ENCODE measurements at regions not wholly inside any gene's neighbourhood (a gene's known extent, or its start where the extent isn't known, plus 50 kb on each side); places are given as distances from the start of the nearest gene placed in this dataset.
"Not testable (repeated sequence)": the region's sequence is repeated elsewhere in the genome, so short reads cannot be mapped to it uniquely, and the experiment has no call there.

DNA sequence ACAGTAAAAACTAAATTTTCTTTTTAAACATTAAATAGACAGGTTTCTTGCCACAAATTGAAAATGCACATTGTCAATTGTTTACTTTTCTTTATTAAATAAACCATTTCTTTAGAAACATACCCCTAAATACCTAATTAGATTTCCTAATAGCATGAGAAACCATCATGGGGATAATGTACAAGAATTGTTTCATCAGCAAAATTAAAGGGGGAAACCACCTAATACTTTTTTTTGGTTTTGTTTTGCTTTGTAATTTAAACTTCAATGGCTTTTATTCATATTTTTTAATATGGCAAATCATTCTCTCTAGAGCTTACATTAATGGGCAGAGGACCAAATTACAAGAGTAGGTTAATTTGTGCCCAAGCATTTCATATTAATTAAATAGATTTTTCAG, 987.9 kb downstream of the EPHA7 start:
- H3K27ac Mint-ChIP-seq = no peak overlapping the region
- H3K4me1 Mint-ChIP-seq = no peaks in the 10 kb centered on the region
- no peak overlapping the region for H3K4me3 Mint-ChIP-seq
- H3K9me3 Mint-ChIP-seq = peaks cover 6% of the 10 kb centered on the region
- H3K27me3 Mint-ChIP-seq = no peaks in the 10 kb centered on the region
- no peak for ATAC-seq (replicated peaks)
- no peaks in the 10 kb centered on the region for H3K36me3 Mint-ChIP-seq (ENCODE audit: low read depth)

DNA sequence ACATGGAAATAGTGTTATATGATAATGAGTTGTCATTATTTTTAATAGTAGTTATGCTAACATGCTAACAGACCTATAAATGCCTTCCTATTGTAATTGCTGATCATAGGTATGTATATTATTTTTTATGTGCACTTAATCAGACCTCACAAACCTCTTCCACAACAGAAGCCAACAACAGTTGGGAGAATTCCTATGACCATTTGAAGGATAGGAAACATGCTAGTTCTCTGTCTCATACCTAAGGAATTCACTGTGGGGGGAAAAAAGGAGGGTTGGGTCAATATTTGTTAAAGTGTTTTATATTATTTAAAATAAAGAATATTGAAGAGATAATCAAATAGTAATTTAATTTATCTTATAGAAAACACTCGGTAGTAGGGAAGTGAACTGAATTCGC, 990.9 kb downstream of the EPHA7 start:
- H3K4me1 Mint-ChIP-seq = no peaks in the 10 kb centered on the region

DNA sequence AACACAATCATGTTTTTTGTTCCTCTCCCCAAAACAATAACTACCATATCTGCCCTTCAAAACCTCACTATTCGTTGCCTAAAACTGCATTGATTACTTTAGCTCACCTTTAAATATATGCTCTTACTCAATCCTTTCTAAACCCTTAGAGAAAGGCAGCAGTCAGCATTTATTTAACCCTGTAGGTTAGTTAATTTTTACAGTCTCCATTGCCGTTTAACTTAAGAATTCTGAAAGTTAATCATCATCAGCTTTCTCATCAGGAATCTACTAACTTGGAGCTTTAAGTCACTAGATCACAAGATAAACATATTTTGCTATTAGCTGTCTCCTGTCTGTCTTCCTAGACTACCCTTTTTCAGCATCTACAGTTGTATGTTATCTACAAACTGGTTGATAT, 991.9 kb downstream of the EPHA7 start:
- H3K27ac Mint-ChIP-seq = no peak overlapping the region
- ATAC-seq (replicated peaks) = no peak
- H3K4me3 Mint-ChIP-seq = no peak overlapping the region

More for the DNA sequence above, 990.9 kb downstream of the EPHA7 start:
- no peak for ATAC-seq (replicated peaks)
- Mint-ChIP-seq H3K27me3 (no peaks in the 10 kb centered on the region), H3K9me3 (peaks cover 6% of the 10 kb centered on the region), H3K36me3 (ENCODE audit: low read depth) (no peaks in the 10 kb centered on the region), H3K27ac (no peak overlapping the region), H3K4me3 (no peak overlapping the region)

DNA sequence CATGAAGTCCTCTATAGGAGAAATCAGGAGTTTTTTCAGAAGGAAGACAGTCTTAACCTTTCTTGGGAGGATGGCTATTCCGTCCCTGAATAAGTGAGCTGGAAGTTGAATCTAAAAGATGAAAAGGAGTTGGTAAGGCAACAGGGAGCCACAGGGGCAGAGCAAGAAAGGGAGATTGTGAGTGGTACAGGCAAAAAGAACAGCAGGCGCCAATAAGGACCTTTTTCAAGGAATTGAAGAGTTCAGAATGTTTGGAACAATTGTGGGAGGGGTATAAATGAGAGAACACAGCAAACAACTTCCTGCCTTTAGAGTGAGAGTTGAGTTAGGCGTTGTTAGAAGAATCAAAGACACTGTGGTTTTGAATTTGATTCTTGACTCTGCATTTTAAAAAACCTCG, 1003.7 kb downstream of the EPHA7 start:
- Mint-ChIP-seq H3K36me3 (ENCODE audit: low read depth) (no peaks in the 10 kb centered on the region), H3K4me3 (no peak overlapping the region), H3K27me3 (no peaks in the 10 kb centered on the region), H3K27ac (no peak overlapping the region), H3K9me3 (peaks cover 4% of the 10 kb centered on the region), H3K4me1 (no peaks in the 10 kb centered on the region)
- no peak for ATAC-seq (replicated peaks)

More for the DNA sequence above, 991.9 kb downstream of the EPHA7 start:
- no peaks in the 10 kb centered on the region for H3K27me3 Mint-ChIP-seq
- no peaks in the 10 kb centered on the region for H3K4me1 Mint-ChIP-seq
- H3K36me3 Mint-ChIP-seq (ENCODE audit: low read depth) = no peaks in the 10 kb centered on the region
- peaks cover 6% of the 10 kb centered on the region for H3K9me3 Mint-ChIP-seq

DNA sequence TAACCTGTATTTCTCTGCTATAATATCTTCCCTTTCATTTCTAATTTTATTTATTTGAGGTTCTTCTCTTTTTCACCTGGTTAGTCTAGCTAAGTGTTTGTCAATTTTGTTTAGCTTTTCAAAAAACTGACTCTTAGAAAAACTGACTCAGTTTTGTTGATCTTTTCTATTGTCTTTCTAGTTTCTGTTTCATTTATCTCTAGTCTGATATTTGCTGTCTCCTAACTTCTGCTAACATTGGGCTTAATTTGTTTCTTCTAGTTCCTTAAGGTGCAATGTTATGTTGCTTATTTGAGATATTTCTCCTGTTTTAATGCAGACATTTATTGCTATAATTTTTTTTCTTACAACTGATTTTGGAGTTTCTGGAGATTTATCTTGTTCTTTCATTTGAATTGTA, 1011.0 kb downstream of the EPHA7 start:
- ATAC-seq (replicated peaks) = no peak
- H3K9me3 Mint-ChIP-seq = peaks cover 9% of the 10 kb centered on the region
- no peaks in the 10 kb centered on the region for H3K27me3 Mint-ChIP-seq
- no peak overlapping the region for H3K4me3 Mint-ChIP-seq
- H3K4me1 Mint-ChIP-seq = no peaks in the 10 kb centered on the region
- no peaks in the 10 kb centered on the region for H3K36me3 Mint-ChIP-seq (ENCODE audit: low read depth)
- no peak overlapping the region for H3K27ac Mint-ChIP-seq

DNA sequence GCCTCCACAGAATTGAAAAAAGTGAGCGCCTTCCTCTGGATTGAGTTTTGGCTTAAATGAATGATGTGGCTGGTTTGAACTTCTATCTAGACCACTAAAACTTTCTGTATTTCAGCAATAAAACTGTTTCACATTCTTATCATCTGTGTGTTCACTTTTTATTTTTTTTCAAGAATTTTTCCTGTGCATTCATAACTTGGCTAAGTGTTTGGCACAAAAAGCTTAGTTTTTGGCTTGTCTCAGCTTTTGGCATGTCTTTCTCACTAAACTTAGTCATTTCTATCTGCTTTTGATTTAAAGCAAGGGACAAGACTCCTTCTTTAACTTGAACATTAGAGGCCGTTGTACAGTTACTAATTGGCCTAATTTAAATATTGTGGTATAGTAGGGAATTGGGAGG, 1015.1 kb downstream of the EPHA7 start:
- H3K4me1 Mint-ChIP-seq = no peaks in the 10 kb centered on the region
- H3K4me3 Mint-ChIP-seq = no peak overlapping the region
- ATAC-seq (replicated peaks) = no peak
- H3K27ac Mint-ChIP-seq = no peak overlapping the region
- no peaks in the 10 kb centered on the region for H3K36me3 Mint-ChIP-seq (ENCODE audit: low read depth)
- H3K9me3 Mint-ChIP-seq = peaks cover 13% of the 10 kb centered on the region
- no peaks in the 10 kb centered on the region for H3K27me3 Mint-ChIP-seq

DNA sequence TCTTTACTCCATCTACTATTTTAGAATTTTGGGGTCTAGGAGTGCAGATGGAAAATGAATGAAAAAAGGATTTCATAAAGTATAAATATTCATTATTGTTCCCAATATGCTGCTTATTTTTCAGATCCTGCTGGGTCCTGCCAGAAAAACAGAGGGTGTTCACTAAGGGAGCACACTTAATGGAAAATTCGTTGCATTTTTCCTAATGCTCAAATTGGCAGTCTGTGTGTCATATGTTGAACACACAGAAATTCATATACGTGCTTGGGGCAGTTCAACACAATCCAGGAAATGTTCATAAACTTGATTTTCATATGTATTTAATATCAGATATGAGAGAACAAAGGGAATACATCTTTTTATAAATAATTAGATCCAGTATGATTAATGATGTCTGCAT, 1019.4 kb downstream of the EPHA7 start:
- Mint-ChIP-seq H3K27ac (no peak overlapping the region), H3K27me3 (no peaks in the 10 kb centered on the region), H3K4me1 (no peaks in the 10 kb centered on the region), H3K36me3 (ENCODE audit: low read depth) (no peaks in the 10 kb centered on the region), H3K9me3 (peaks cover 4% of the 10 kb centered on the region), H3K4me3 (no peak overlapping the region)
- ATAC-seq (replicated peaks) = no peak

DNA sequence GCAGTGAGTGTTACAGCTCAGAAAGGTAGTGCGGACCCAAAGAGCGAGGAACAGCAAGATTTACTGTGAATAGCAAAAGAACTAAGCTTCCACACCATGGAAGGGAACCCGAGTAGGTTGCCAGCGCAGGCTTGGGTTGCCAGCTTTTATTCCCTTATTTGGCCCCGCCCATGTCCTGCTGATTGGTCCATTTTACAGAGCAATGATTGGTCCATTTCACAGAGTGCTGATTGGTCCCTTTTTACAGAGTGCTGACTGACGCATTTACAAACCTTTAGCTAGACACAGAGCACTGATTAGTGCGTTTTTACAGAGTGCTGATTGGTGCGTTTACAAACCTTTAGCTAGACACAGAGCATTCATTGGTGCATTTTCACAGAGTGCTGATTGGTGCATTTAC, 1030.7 kb downstream of the EPHA7 start:
- not testable (repeated sequence) for H3K9me3 Mint-ChIP-seq; H3K27me3 Mint-ChIP-seq; H3K4me3 Mint-ChIP-seq; ATAC-seq (replicated peaks); H3K4me1 Mint-ChIP-seq; H3K36me3 Mint-ChIP-seq (ENCODE audit: low read depth); H3K27ac Mint-ChIP-seq

DNA sequence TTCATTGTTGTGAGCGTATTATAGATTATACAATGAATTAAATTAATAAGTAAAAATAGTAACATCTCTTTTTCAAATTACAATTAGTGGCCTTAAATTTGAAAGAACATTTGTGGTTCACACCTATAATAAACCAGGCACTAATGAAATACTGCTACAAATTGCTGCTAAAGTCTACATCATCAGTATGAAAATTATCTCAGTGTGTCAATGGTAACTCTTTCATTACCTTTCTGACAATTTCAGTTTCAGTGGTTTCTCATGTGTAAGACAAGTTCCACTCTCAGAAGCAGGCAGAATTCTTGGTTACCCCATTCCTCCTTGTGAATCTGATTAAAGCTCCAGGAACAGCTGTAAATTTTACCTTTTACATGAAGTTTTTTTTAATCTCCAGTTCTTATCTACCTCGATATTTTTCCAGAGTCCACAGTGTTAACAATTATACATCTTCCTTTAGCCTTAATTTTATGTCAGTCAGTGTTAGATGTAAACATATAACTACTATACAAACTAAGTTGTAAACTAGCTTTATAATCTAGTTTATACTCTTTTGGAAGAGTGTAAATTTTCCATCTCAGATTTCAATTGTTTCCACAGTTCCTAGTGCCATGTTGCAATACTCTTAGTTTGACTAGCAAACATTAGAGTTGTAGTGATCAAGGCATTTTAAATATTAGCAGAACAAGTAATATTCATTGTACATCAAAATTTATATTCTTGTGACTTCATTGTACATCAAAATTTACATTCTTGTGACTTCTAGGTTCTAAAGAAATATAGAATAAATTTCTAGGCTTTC, 1038.4 kb downstream of the EPHA7 start:
- no peak overlapping the region for H3K4me3 Mint-ChIP-seq
- H3K27me3 Mint-ChIP-seq = no peaks in the 10 kb centered on the region
- ATAC-seq (replicated peaks) = no peak
- no peak overlapping the region for H3K27ac Mint-ChIP-seq
- no peaks in the 10 kb centered on the region for H3K36me3 Mint-ChIP-seq (ENCODE audit: low read depth)
- H3K9me3 Mint-ChIP-seq = peaks cover 4% of the 10 kb centered on the region
- no peaks in the 10 kb centered on the region for H3K4me1 Mint-ChIP-seq

DNA sequence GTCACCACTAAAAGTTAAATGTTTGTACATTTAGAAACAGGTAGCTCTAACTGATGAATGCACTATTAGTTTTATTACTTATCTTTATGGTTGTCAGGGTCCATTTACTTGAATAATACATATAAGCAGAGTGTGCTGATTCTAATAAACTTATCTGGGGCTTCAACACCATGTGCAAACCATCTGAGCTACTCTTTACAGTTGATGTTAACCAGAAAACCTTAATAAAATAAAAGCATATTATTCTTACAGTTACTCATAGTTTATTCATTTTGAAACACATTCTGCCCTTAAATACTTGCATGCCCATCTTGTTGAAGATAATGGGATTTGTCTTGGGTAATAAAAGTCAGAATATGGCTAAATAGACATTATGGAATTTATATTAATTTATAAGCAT, 1042.2 kb downstream of the EPHA7 start:
- Mint-ChIP-seq H3K27me3 (no peaks in the 10 kb centered on the region), H3K9me3 (peaks cover 11% of the 10 kb centered on the region), H3K36me3 (ENCODE audit: low read depth) (no peaks in the 10 kb centered on the region), H3K4me1 (no peaks in the 10 kb centered on the region), H3K27ac (no peak overlapping the region), H3K4me3 (no peak overlapping the region)
- no peak for ATAC-seq (replicated peaks)

DNA sequence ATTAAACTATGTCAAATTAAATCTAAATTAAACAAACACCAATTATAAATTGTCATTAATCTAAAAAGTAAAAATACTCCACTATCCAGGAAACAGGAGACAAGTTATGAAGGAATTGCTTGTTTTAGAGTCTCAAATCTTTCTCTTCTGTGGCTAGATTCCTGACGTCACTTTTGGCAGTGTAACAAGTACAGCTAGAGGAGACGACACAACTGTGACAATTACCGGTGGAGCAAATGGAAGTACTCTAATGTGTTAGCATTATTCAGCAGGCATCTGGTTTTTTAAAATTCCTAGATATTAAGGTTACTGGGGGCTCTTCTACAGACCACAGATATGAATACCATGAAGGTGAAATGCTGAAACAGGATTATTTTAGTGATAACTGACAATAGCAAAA, 1042.7 kb downstream of the EPHA7 start:
- Mint-ChIP-seq H3K4me1 (no peaks in the 10 kb centered on the region), H3K36me3 (ENCODE audit: low read depth) (no peaks in the 10 kb centered on the region), H3K9me3 (peaks cover 13% of the 10 kb centered on the region), H3K4me3 (no peak overlapping the region), H3K27me3 (no peaks in the 10 kb centered on the region), H3K27ac (no peak overlapping the region)
- ATAC-seq (replicated peaks) = no peak

DNA sequence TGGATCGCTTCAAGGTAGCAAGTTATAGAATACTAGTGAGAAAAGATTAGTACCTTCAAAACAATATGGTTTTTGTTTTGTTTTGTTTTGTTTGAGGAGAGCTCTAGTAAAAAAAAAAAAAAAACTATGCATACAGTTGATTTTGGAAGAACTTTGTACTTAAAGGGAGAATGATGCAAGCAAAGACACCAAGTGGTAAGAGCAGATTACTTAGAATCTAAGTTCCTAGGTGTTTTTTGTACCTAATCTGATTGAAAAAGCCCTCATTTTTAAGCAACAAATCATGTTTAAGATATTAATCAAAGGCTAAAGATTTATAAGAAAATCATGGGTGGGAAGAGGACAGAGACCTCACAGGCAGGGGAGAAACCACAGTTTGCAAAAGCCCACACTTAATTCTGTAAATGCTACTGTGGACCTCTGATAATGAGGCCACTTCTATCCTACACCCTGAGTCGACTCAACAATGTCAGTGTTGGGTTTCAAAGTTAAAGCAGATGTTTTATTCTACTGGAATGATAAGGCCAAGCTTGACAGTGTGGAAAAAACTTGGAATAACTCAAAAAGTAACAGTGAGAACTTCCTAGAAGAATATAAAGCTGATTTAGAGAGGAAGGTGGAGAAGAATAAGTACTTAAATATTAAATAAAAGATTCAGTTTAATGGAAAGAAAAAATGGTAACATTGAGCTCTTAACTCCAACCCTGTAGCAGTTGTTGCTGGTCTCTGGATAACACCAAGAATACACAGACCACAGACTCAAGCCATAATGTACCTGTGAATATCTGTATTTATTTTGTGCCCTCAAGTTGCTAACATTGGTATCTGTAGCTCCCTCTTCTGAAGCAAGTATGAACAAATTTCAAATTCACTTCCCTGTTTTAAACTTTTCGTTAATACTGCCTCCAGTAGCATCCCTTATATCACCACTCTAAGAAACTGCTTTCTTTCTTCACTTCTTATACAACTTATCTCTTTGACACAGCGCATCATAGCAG, 1047.8 kb downstream of the EPHA7 start:
- Mint-ChIP-seq H3K4me3 (no peak overlapping the region), H3K9me3 (peaks cover 9% of the 10 kb centered on the region), H3K4me1 (no peaks in the 10 kb centered on the region), H3K27ac (no peak overlapping the region), H3K36me3 (ENCODE audit: low read depth) (no peaks in the 10 kb centered on the region), H3K27me3 (no peaks in the 10 kb centered on the region)
- ATAC-seq (replicated peaks) = no peak

DNA sequence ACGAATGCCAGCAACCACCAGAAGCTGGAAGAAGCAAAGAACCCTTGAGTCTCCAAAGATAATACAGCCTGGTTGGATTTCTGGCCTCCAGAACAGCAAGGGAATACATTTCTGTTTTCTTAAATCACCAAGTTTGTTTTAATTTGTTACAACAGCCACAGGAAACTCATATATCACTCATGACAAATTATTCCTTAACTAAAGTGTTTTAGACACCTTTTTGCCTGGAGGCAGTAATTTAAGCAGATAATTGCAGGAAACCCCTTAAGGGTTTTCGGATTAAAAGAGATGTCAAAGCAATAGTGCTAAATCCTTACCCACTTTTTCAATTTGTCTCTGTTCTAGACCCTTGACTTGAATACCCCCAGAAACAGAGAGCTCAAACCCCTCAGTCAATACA, 1050.0 kb downstream of the EPHA7 start:
- Mint-ChIP-seq H3K4me3 (no peak overlapping the region), H3K36me3 (ENCODE audit: low read depth) (no peaks in the 10 kb centered on the region), H3K4me1 (no peaks in the 10 kb centered on the region), H3K9me3 (peaks cover 5% of the 10 kb centered on the region), H3K27me3 (no peaks in the 10 kb centered on the region), H3K27ac (no peak overlapping the region)
- no peak for ATAC-seq (replicated peaks)

DNA sequence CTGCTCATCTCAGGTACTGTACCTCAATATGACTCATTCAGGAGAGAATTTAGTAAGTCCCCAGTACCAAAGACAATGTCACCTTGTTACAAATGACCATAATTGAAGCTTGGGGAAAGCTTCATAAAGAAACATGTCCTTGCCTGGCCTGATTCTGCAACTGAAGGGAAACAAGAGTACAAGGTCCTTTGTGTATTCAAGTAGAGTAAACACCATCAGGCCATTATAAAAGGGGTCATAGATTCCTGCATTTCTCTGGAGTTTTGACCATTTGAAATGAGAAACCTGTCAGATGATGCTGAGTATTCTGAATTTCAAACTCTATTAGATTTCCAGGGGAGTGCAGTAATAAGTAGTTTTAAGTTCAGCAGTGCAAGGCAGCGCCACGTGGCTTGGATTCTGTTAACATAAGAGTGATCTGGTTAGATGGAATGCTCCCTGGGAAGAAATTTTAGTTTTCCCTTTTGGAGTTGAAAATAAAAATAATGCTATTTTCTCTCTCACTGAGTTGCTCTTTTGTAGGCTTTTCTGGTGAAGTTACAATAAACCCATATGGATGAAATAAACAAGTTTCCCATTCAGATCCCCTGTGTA, 1054.3 kb downstream of the EPHA7 start:
- Mint-ChIP-seq H3K9me3 (no peaks in the 10 kb centered on the region), H3K4me1 (no peaks in the 10 kb centered on the region), H3K27me3 (no peaks in the 10 kb centered on the region), H3K4me3 (no peak overlapping the region), H3K36me3 (ENCODE audit: low read depth) (no peaks in the 10 kb centered on the region), H3K27ac (no peak overlapping the region)
- no peak for ATAC-seq (replicated peaks)

DNA sequence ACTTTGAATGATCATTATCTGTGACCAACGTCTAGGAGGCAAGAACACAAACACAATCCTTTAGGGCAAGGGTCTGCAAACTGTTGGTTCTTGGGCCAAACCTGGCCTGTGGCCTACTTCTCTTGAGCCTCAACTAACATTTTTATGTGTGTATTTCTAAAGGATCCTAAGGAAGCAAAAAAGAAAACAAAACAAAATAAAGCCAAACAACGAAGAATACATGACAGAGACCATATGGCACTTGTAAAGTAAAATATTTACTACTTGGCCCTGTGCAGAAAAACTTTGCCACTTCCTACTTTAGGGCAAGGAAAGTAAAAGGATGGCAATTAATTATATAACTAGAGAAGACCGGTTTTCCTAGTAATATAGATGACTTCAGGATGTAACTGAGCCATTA, 1056.2 kb downstream of the EPHA7 start:
- no peaks in the 10 kb centered on the region for H3K9me3 Mint-ChIP-seq
- no peak overlapping the region for H3K27ac Mint-ChIP-seq
- no peak overlapping the region for H3K4me3 Mint-ChIP-seq
- H3K4me1 Mint-ChIP-seq = no peaks in the 10 kb centered on the region
- ATAC-seq (replicated peaks) = no peak
- no peaks in the 10 kb centered on the region for H3K27me3 Mint-ChIP-seq
- H3K36me3 Mint-ChIP-seq (ENCODE audit: low read depth) = no peaks in the 10 kb centered on the region
